ENCODE measurements at regions not wholly inside any gene's neighbourhood (a gene's known extent, or its start where the extent isn't known, plus 50 kb on each side); places are given as distances from the start of the nearest gene placed in this dataset.
"Not testable (repeated sequence)": the region's sequence is repeated elsewhere in the genome, so short reads cannot be mapped to it uniquely, and the experiment has no call there.

- DNase-seq (ENCODE audit: low spot score), result no peak
Observed at GRCh38 chrX:123085311-123085940, 98.7 kb upstream of the GRIA3 start.

- DNase-seq (ENCODE audit: low spot score), result no peak
Observed at GRCh38 chrX:123086768-123087167, 97.3 kb upstream of the GRIA3 start.

GRCh38 chrX:123087326-123087725 is 96.8 kb upstream of the GRIA3 start:
- no peak for DNase-seq (ENCODE audit: low spot score)

GRCh38 chrX:123088331-123088730 is 95.7 kb upstream of the GRIA3 start:
- DNase-seq (ENCODE audit: low spot score), result no peak

- DNase-seq (ENCODE audit: low spot score), result no peak
Observed at GRCh38 chrX:123088930-123089329, 95.1 kb upstream of the GRIA3 start.

- no peak for DNase-seq (ENCODE audit: low spot score)
Observed at GRCh38 chrX:123093792-123094191, 90.3 kb upstream of the GRIA3 start.

GRCh38 chrX:123108513-123109427 is 75.3 kb upstream of the GRIA3 start:
- no peak for DNase-seq (ENCODE audit: low spot score)

GRCh38 chrX:123121241-123121640 is 62.8 kb upstream of the GRIA3 start:
- DNase-seq (ENCODE audit: low spot score), result no peak

GRCh38 chrX:123129805-123130204 is 54.3 kb upstream of the GRIA3 start:
- not testable (repeated sequence) for DNase-seq (ENCODE audit: low spot score)

Measured in hepatic stellate cell (primary cell).